ENCODE measurements at regions not wholly inside any gene's neighbourhood (a gene's known extent, or its start where the extent isn't known, plus 50 kb on each side); places are given as distances from the start of the nearest gene placed in this dataset.

DNA sequence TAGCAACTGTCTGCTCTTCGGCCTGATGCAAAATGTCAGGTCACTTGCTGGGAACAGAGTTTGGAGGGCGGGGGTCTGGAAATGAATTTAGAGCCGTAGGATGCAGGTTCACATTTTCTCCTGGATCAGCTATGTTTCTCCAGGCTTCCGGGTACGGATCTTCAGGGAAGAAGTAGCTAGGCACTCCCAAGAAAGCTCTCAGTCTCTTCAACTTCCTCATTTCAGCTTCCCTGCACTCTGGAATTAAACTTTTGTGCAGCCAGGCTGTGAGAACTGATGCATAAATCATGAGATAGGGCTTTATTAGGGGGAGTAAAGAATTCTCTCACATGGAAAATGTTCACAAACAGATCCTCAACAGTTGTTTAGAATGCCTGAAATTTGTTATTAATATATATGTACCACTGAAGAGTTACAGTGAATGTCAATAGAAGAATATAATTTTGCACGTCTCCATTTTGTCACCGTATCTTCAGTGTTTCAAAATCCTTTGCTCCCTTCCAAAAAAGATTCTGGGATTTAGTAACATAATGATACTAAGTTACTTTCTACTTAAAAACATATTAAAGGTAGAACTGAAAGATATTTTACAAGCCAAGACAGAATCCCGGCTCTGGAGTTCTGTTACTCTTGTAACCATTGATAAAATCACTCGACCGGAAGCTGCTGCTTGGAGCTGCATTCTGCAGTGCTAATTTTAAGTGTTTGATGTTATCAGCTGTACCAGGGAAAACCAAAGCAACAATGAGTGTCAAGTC lies 178.5 kb upstream of the P2RY1 start:
- H3K27me3 ChIP-seq, result no peaks in the 10 kb centered on the region
- intact Hi-C loops (cut with DNase I), result no loop called here
- no peak for FAIRE-seq
- H3K36me3 ChIP-seq, result no peaks in the 10 kb centered on the region
- DNase-seq, result no peak
- H3K4me1 ChIP-seq, result no peaks in the 10 kb centered on the region
- no peaks in the 10 kb centered on the region for H3K9me3 ChIP-seq
- no peak for ATAC-seq
- no peak overlapping the region for H3K4me3 ChIP-seq
- TF ChIP-seq, protein P1, sequence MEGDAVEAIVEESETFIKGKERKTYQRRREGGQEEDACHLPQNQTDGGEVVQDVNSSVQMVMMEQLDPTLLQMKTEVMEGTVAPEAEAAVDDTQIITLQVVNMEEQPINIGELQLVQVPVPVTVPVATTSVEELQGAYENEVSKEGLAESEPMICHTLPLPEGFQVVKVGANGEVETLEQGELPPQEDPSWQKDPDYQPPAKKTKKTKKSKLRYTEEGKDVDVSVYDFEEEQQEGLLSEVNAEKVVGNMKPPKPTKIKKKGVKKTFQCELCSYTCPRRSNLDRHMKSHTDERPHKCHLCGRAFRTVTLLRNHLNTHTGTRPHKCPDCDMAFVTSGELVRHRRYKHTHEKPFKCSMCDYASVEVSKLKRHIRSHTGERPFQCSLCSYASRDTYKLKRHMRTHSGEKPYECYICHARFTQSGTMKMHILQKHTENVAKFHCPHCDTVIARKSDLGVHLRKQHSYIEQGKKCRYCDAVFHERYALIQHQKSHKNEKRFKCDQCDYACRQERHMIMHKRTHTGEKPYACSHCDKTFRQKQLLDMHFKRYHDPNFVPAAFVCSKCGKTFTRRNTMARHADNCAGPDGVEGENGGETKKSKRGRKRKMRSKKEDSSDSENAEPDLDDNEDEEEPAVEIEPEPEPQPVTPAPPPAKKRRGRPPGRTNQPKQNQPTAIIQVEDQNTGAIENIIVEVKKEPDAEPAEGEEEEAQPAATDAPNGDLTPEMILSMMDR (IDR thresholded peaks at IDR 0.05), result no peak
- no peak overlapping the region for H3K27ac ChIP-seq
- WGBS, 2 donors, result 54 to 60% methylated on average over 10 of the region's 10 CpGs

DNA sequence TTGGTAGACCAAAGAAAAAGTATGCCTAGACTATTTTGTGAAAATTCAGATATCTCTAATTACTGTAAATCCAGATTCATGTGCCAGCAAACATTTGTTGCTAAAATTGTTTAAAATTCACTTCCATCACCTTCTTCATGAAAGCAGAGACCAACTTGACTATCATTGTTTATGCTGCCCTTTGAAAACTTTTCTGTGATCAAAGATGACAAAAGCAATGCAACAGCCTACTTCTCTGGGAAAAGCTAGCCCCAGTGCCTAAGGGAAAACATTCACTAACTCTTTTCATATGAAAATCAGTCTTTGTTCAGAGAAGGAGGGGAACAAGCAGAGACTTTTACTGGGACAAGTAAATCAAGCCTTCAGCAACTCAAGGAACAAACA lies 178.0 kb upstream of the P2RY1 start:
- Histone ChIP-seq H3K36me3 (no peaks in the 10 kb centered on the region), H3K4me1 (no peaks in the 10 kb centered on the region), H3K27ac (no peak overlapping the region), H3K4me3 (no peak overlapping the region), H3K9me3 (no peaks in the 10 kb centered on the region), H3K27me3 (no peaks in the 10 kb centered on the region)
- intact Hi-C loops (cut with DNase I), result no loop called here
- DNase-seq (no peak), ATAC-seq (no peak), FAIRE-seq (no peak)
- TF ChIP-seq, protein P1 (IDR thresholded peaks at IDR 0.05), result no peak

DNA sequence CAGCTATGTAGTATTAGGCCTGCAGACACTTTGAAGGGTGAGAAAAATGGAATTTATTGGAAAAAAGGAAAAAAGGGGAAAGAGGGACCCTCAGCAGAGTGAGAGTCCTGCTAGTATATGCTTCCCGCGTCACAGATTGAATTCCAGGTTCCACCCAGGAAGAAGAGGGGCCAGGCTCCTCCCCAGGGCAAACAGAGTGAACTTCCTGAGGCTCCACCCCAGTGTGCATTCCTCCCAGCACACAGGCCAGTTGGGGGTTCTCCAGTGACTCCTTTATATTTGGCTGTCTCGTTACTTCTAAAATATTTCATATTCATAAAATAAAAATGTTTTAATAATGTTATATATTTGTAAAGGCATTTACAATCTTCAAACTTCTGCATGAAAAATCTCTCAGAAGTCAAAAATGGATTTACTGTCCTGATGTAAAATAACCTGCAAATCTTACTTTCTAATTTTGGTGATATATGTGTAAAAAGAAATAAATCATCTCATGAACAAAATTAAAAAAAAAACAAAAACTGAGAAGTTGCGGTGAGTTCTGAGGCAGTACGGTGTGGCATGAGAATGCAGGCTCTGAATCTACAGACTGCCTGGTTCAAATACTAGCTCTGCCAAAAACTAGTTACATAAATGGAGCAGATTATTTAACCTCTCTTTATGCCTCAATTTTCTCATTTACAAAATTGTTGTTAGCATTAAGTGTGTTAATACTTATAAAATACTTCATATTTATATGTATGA lies 175.8 kb upstream of the P2RY1 start:
- Histone ChIP-seq H3K27ac (no peak overlapping the region), H3K4me3 (no peak overlapping the region), H3K9me3 (no peaks in the 10 kb centered on the region), H3K27me3 (no peaks in the 10 kb centered on the region), H3K4me1 (no peaks in the 10 kb centered on the region), H3K36me3 (no peaks in the 10 kb centered on the region)
- no peak for ATAC-seq
- 58 to 59% methylated on average over 5 of the region's 5 CpGs for WGBS, 2 donors
- DNase-seq, result no peak
- FAIRE-seq, result no peak
- intact Hi-C loops (cut with DNase I), result no loop called here
- TF ChIP-seq, protein P1 (IDR thresholded peaks at IDR 0.05), result no peak

DNA sequence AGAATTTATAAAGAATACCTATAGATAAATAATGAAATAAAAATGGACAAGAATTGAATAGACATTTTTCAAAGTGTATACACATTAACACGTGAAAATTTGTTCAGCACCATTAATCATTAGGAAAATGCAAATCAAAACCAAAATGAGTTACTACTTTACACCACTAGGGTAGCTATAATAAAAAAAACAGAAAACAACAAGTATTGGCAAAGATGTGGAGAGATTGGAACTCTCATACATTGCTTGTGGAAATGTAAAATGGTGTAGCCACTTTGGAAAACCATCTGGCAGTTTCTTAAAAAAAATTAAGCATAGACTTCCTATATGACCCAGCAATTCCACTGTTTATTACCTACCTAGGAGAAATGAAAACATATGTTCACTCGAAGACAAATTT lies 172.8 kb upstream of the P2RY1 start:
- DNase-seq (no peak), FAIRE-seq (no peak), ATAC-seq (no peak)
- Histone ChIP-seq H3K4me1 (no peaks in the 10 kb centered on the region), H3K9me3 (no peaks in the 10 kb centered on the region), H3K36me3 (no peaks in the 10 kb centered on the region), H3K27ac (no peak overlapping the region), H3K4me3 (no peak overlapping the region), H3K27me3 (no peaks in the 10 kb centered on the region)
- TF ChIP-seq, protein P1 (IDR thresholded peaks at IDR 0.05), result no peak
- 48 to 61% methylated on average over 2 of the region's 2 CpGs for WGBS, 2 donors
- intact Hi-C loops (cut with DNase I), result no loop called here

DNA sequence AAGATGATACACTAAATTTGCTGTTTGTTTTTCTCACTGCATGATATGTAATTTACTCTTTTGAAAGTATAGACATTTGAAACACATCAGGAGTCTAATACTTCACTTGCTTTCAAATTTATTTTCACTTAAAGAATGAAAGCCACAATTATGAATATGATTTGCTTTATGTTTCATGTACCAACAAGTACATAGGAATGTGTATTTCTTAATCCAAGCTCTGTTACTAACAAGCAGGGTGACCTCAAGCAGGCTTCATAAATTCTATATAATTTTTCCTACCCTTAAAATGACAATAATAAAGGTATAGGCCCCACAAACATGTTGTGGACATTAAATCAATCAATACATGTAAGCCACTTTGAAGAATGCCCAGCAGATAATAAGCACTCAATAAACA lies 170.2 kb upstream of the P2RY1 start:
- ATAC-seq, result no peak
- intact Hi-C loops (cut with DNase I), result no loop called here
- no peaks in the 10 kb centered on the region for H3K9me3 ChIP-seq

More for the DNA sequence above, 170.2 kb upstream of the P2RY1 start:
- H3K4me3 ChIP-seq, result no peak overlapping the region
- TF ChIP-seq, protein P1 (IDR thresholded peaks at IDR 0.05), result no peak
- no peaks in the 10 kb centered on the region for H3K4me1 ChIP-seq
- DNase-seq (no peak), FAIRE-seq (no peak)
- no peak overlapping the region for H3K27ac ChIP-seq
- H3K36me3 ChIP-seq, result no peaks in the 10 kb centered on the region
- H3K27me3 ChIP-seq, result no peaks in the 10 kb centered on the region
